ENCODE measurements at regions not wholly inside any gene's neighbourhood (a gene's known extent, or its start where the extent isn't known, plus 50 kb on each side); places are given as distances from the start of the nearest gene placed in this dataset.

DNA sequence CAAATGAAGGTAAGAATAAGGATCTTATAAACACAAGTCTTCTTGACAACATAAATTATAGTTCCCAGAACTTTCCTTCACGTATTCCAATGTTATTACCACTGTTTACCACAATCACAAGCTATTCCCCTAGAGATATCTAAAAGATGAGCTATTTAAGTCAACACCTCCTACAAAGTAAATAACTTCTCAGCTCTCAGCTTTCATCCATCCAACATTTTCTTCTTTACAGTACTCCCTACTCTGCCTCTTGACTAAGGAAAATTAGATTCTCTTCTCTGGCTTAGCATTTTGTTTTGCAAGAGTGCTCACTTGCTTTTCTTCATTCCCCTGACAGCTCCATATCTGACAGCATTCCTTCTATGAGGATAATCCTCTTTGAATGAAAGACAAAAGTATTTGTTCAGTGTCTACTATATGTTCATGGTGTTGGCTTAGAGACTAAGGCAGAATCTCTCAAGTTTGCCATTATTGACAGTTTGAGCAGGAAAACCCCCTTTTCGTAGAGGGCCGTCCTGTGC, 93.0 kb upstream of the IL6 start:
- H3K9me3 ChIP-seq = no peaks in the 10 kb centered on the region
- H3K4me3 ChIP-seq = no peak overlapping the region
- H3K36me3 ChIP-seq = no peaks in the 10 kb centered on the region
- intact Hi-C loops (cut with DNase I; ENCODE audit: low total_unique reads) = no loop called here
- no peaks in the 10 kb centered on the region for H3K27me3 ChIP-seq
- no peak for TF ChIP-seq POLR2A (IDR thresholded peaks at IDR 0.05)
- no peak for TF ChIP-seq CTCF (IDR thresholded peaks at IDR 0.05)
- no peaks in the 10 kb centered on the region for H3K4me1 ChIP-seq
- peak overlapping the region in 1 of 2 donors; percentile 31 for H3K27ac ChIP-seq
- DNase-seq = no peak

GRCh38 chr7:22633286-22633953, 93.6 kb upstream of the IL6 start:
- intact Hi-C loops (cut with DNase I; ENCODE audit: low total_unique reads) = no loop called here
- peak overlapping the region in 1 of 2 donors; percentile 31 for H3K27ac ChIP-seq
- H3K36me3 ChIP-seq = no peaks in the 10 kb centered on the region
- no peak overlapping the region for H3K4me3 ChIP-seq
- TF ChIP-seq CTCF (IDR thresholded peaks at IDR 0.05) = no peak
- no peak for TF ChIP-seq POLR2A (IDR thresholded peaks at IDR 0.05)
- DNase-seq = no peak
- H3K4me1 ChIP-seq = no peaks in the 10 kb centered on the region
- no peaks in the 10 kb centered on the region for H3K9me3 ChIP-seq
- no peaks in the 10 kb centered on the region for H3K27me3 ChIP-seq

- Histone ChIP-seq H3K9me3 (no peaks in the 10 kb centered on the region), H3K4me3 (no peak overlapping the region), H3K4me1 (no peaks in the 10 kb centered on the region), H3K36me3 (no peaks in the 10 kb centered on the region), H3K27ac (no peak overlapping the region), H3K27me3 (no peaks in the 10 kb centered on the region)
- no peak for DNase-seq
- intact Hi-C loops (cut with DNase I; ENCODE audit: low total_unique reads) = no loop called here
- no peak for TF ChIP-seq CTCF (IDR thresholded peaks at IDR 0.05)
- no peak for TF ChIP-seq POLR2A (IDR thresholded peaks at IDR 0.05)
Measured at GRCh38 chr7:22632674-22633073, 94.3 kb upstream of the IL6 start.

DNA sequence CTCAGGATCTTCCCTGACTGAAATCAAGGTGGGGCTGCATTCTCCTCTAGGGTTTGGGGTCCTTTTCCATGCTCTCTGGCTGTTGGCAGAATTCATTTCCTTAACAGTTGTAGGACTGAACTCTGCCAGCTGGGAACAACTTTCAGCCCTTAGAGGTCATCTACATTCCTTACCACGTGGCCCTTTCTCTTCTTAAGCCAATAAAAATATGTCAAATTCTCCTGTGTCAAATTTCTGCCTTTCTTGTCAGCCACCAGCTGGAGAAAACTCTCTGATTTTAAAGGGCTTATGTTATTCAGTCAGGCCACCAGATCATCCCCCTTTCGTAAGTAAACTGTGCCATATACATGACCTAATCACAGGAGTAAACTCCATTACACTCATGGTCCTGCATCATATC, 95.3 kb upstream of the IL6 start:
- Histone ChIP-seq H3K36me3 (no peaks in the 10 kb centered on the region), H3K4me1 (no peaks in the 10 kb centered on the region), H3K27me3 (no peaks in the 10 kb centered on the region), H3K9me3 (no peaks in the 10 kb centered on the region), H3K27ac (no peak overlapping the region), H3K4me3 (no peak overlapping the region)
- TF ChIP-seq CTCF (IDR thresholded peaks at IDR 0.05) (no peak), POLR2A (IDR thresholded peaks at IDR 0.05) (no peak)
- intact Hi-C loops (cut with DNase I; ENCODE audit: low total_unique reads) = no loop called here
- DNase-seq = no peak

DNA sequence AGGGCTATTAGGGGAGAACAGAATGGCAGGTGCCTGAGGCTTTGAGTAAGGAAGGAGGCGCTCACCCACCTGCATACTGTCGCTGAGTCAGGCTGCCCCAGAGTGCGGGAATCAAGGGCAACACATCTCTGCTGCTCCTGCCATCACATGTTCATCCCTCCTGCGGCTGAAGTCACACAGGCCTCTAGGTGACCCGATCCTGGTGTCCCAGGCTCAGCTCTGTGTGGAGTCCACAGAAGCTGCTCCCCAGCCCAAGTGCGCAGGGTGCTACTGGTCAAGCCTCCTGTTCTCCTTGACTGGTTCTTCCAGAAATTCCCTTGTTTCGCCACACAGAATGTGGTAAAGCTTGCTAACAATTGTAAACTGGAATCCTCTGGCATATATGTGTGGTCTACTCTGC, 96.9 kb upstream of the IL6 start:
- intact Hi-C loops (cut with DNase I; ENCODE audit: low total_unique reads) = no loop called here
- Histone ChIP-seq H3K27me3 (no peaks in the 10 kb centered on the region), H3K4me3 (no peak overlapping the region), H3K27ac (no peak overlapping the region), H3K36me3 (no peaks in the 10 kb centered on the region), H3K4me1 (no peaks in the 10 kb centered on the region), H3K9me3 (no peaks in the 10 kb centered on the region)
- DNase-seq = no peak
- TF ChIP-seq POLR2A (IDR thresholded peaks at IDR 0.05) = no peak
- no peak for TF ChIP-seq CTCF (IDR thresholded peaks at IDR 0.05)
